SK-N-SH (cell line): ENCODE measurements at regions not wholly inside any gene's neighbourhood (a gene's known extent, or its start where the extent isn't known, plus 50 kb on each side); places are given as distances from the start of the nearest gene placed in this dataset.

Experiments
- CTCF ChIA-PET: fragments of 300-600, 350-600 bp; formaldehyde crosslinking; extraction: SDS; loops from one replicate; lab custom pipeline; 2021; lab: Yijun Ruan, JAX
- POLR2A ChIA-PET: fragments of 350-600 bp; sonication (Branson Sonifier 250); formaldehyde crosslinking; extraction: SDS; loops from one replicate; lab custom pipeline; 2020; ENCODE audit warnings: antibody characterized with exemption, inconsistent platforms; lab: Yijun Ruan, JAX
- DNase-seq: peaks from one replicate; pipeline ENCODE4 v3.0.0; 2012
- H2AFZ ChIP-seq: fragments of 200-600 bp; sonication (generic); 2 replicates; pipeline ENCODE4 v1.8.1; 2016; ENCODE audit warnings: antibody characterized with exemption, mild to moderate bottlenecking, low read depth
- H3F3A ChIP-seq: fragments of 200-600 bp; sonication (generic); replicated peaks from 2 replicates; pipeline ENCODE3; 2016; ENCODE audit warnings: antibody characterized with exemption, mild to moderate bottlenecking; ENCODE audit not compliant: insufficient read depth
- H3K27ac ChIP-seq, 2 experiments: fragments of 200-500 bp in 1 of 2; fragments of 200-600 bp in 1 of 2; sonication (Bioruptor generic) in 1 of 2; sonication (generic), shearing (Covaris generic) in 1 of 2; 2 replicates each; pipeline versions ENCODE4 v1.5.1 to v1.6.1; 2014 to 2016; ENCODE audit warnings: low read depth in 2 of 2, inconsistent platforms in 1 of 2, low read length in 1 of 2, mild to moderate bottlenecking in 1 of 2, mixed read lengths in 1 of 2
- H3K27me3 ChIP-seq: fragments of 200-600 bp; sonication (generic), shearing (Covaris generic); 2 replicates; pipeline ENCODE4 v1.6.1; 2016; ENCODE audit warnings: mixed run types; ENCODE audit not compliant: insufficient read depth
- H3K36me3 ChIP-seq, 2 experiments: fragments of 200-500 bp in 1 of 2; fragments of 200-600 bp in 1 of 2; sonication (Bioruptor generic) in 1 of 2; sonication (generic) in 1 of 2; replicated peaks in 1 of 2; 2 replicates each; pipeline versions ENCODE3 to v1.5.1; 2014 to 2016; ENCODE audit warnings: low read length in 1 of 2, mild to moderate bottlenecking in 1 of 2; ENCODE audit not compliant: insufficient read depth in 2 of 2, control insufficient read depth in 1 of 2
- H3K4me1 ChIP-seq, 2 experiments: fragments of 200-500 bp in 1 of 2; fragments of 200-600 bp in 1 of 2; sonication (Bioruptor generic) in 1 of 2; sonication (generic), shearing (Covaris generic) in 1 of 2; 2 replicates each; pipeline versions ENCODE4 v1.5.1 to v1.6.1; 2014 to 2016; ENCODE audit warnings: low read depth in 1 of 2, low read length in 1 of 2, mixed run types in 1 of 2; ENCODE audit not compliant: insufficient read depth in 2 of 2, control insufficient read depth in 1 of 2
- H3K4me2 ChIP-seq: fragments of 200-600 bp; sonication (generic), shearing (Covaris generic); 2 replicates; pipeline ENCODE4 v1.6.1; 2017; ENCODE audit warnings: mixed run types
- H3K4me3 ChIP-seq, 2 experiments: fragments of 200-500 bp in 1 of 2; fragments of 200-600 bp in 1 of 2; sonication (Bioruptor generic) in 1 of 2; sonication (generic), shearing (Covaris generic) in 1 of 2; 2 replicates each; pipeline versions ENCODE4 v1.5.1 to v1.8.1; 2014 to 2016; ENCODE audit warnings: low read depth in 2 of 2, inconsistent platforms in 1 of 2, low read length in 1 of 2, mild to moderate bottlenecking in 1 of 2, mixed read lengths in 1 of 2, moderate library complexity in 1 of 2
- H3K79me2 ChIP-seq: fragments of 200-600 bp; sonication (generic); 2 replicates; pipeline ENCODE4 v1.8.1; 2017; ENCODE audit warnings: mild to moderate bottlenecking; ENCODE audit not compliant: insufficient read depth
- H3K9ac ChIP-seq: fragments of 200-600 bp; sonication (generic); 2 replicates; pipeline ENCODE4 v1.6.1; 2017; ENCODE audit warnings: mixed run types
- H3K9me2 ChIP-seq: fragments of 200-600 bp; sonication (generic); 2 replicates; pipeline ENCODE4 v1.6.1; 2017; ENCODE audit warnings: mixed run types
- H3K9me3 ChIP-seq: fragments of 200-600 bp; sonication (generic); 2 replicates; pipeline ENCODE4 v1.6.1; 2017; ENCODE audit warnings: mixed run types, mild to moderate bottlenecking, moderate library complexity
- H4K20me1 ChIP-seq: fragments of 200-600 bp; sonication (generic); 2 replicates; pipeline ENCODE4 v1.6.1; 2017; ENCODE audit warnings: mild to moderate bottlenecking, mixed run types; ENCODE audit not compliant: insufficient read depth
- ELF1 ChIP-seq: IDR thresholded peaks from 2 replicates; pipeline ENCODE4 v1.4.0; 2012
- EP300 ChIP-seq, 2 experiments: IDR thresholded peaks; 2 replicates each; pipeline versions ENCODE4 v1.4.0 to v1.6.1; 2012; ENCODE audit warnings: borderline replicate concordance in 1 of 2, low read depth in 1 of 2, low read length in 1 of 2
- EZH2phosphoT487 ChIP-seq: fragments of 200-600 bp; sonication (generic); IDR thresholded peaks from 2 replicates; pipeline ENCODE4 v1.6.1; 2017; ENCODE audit warnings: low read depth, mixed run types, mild to moderate bottlenecking, antibody characterized with exemption, moderate library complexity, borderline replicate concordance
- FOXM1 ChIP-seq: IDR thresholded peaks from 2 replicates; pipeline ENCODE4 v1.4.0; 2012; ENCODE audit warnings: low read depth, mild to moderate bottlenecking
- GABPA ChIP-seq: IDR thresholded peaks from 2 replicates; pipeline ENCODE4 v1.4.0; 2012; ENCODE audit warnings: low read depth, mild to moderate bottlenecking
- MXI1 ChIP-seq: IDR thresholded peaks from 2 replicates; pipeline ENCODE4 v1.6.1; 2012; ENCODE audit warnings: mild to moderate bottlenecking, low read depth, low read length, improper control_type of control experiment
- NRF1 ChIP-seq: IDR thresholded peaks from 2 replicates; pipeline ENCODE4 v1.6.1; 2012; ENCODE audit warnings: low read depth, mild to moderate bottlenecking, low read length
- PBX3 ChIP-seq: IDR thresholded peaks from 2 replicates; pipeline ENCODE4; 2012
- POLR2AphosphoS5 ChIP-seq: IDR thresholded peaks from 2 replicates; pipeline ENCODE4 v1.6.1; 2012; ENCODE audit warnings: low read depth, low read length
- RCOR1 ChIP-seq: fragments of 150-350 bp; IDR thresholded peaks from 2 replicates; pipeline ENCODE4 v1.6.1; 2017; ENCODE audit warnings: antibody characterized with exemption, low read length
- RXRA ChIP-seq: IDR thresholded peaks from 2 replicates; pipeline ENCODE4 v1.4.0; 2012; ENCODE audit warnings: low read depth, mild to moderate bottlenecking, borderline replicate concordance
- SMC3 ChIP-seq: IDR thresholded peaks from 2 replicates; pipeline ENCODE4 v1.6.1; 2012; ENCODE audit warnings: low read depth, low read length, improper control_type of control experiment
- TCF12 ChIP-seq: IDR thresholded peaks from 2 replicates; pipeline ENCODE4 v1.4.0; 2012
- TEAD4 ChIP-seq: IDR thresholded peaks from 2 replicates; pipeline ENCODE4 v1.4.0; 2012; ENCODE audit warnings: mild to moderate bottlenecking, borderline replicate concordance; ENCODE audit not compliant: insufficient read depth
- YY1 ChIP-seq: IDR thresholded peaks from 2 replicates; pipeline ENCODE4 v1.4.0; 2012; ENCODE audit warnings: low read depth, mild to moderate bottlenecking
- WGBS: methylation state at CpG from one replicate; pipeline ENCODE4 v1.1.6; 2017; ENCODE audit warnings: low lambda C conversion rate; 5-methylcytosine and 5-hydroxymethylcytosine counted together
- TF ChIP-seq, protein P1 (sequence below): fragments of 150-350 bp; IDR thresholded peaks from 2 replicates; pipeline ENCODE4 v1.6.1; 2017; ENCODE audit warnings: antibody characterized with exemption, low read length, low read depth, borderline replicate concordance
- TF ChIP-seq, protein P2 (sequence below): IDR thresholded peaks from 2 replicates; pipeline ENCODE4 v1.4.0; 2012; ENCODE audit warnings: low read depth, borderline replicate concordance
- TF ChIP-seq, protein P3 (sequence below): IDR thresholded peaks from 2 replicates; pipeline ENCODE4 v1.6.1; 2012; ENCODE audit warnings: mild to moderate bottlenecking, low read depth, low read length, moderate library complexity
- TF ChIP-seq, protein P4 (sequence below): IDR thresholded peaks from 2 replicates; pipeline ENCODE4 v1.4.0; 2012; ENCODE audit warnings: low read depth
- TF ChIP-seq, protein P5 (sequence below): fragments of 200-600 bp; sonication (generic); IDR thresholded peaks from 2 replicates; pipeline ENCODE4 v1.6.1; 2017; ENCODE audit warnings: antibody characterized with exemption, mild to moderate bottlenecking, moderate library complexity

DNA sequence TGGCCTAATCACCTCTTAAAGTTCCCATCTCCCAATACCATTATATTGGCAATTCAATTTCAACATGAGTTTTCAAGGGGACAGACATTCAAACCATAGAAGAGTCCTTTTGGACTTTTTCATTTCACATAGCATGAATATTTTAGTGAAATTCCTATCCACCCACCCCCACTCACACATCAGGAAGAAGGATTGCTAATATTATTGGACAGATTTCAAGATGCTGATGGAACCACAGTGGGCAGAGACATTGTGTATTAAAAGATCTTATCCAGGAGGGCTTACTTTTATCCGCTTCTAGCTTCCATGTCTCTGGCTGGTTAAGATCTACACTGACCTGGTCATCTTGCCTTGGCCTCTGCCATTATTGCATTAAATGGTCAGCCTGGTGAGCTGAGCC, 297.4 kb upstream of the ACVR2A start:
- H3K9ac ChIP-seq, result no peak overlapping the region
- H4K20me1 ChIP-seq, result no peaks in the 10 kb centered on the region
- no peaks in the 10 kb centered on the region for H3K36me3 ChIP-seq
- ChIA-PET CTCF (no interaction called here), POLR2A (no interaction called here)
- H3K9me3 ChIP-seq, result no peaks in the 10 kb centered on the region
- no peak for DNase-seq
- H3K4me1 ChIP-seq, result no peaks in the 10 kb centered on the region
- no peaks in the 10 kb centered on the region for H3K27me3 ChIP-seq
- H3K4me3 ChIP-seq, result no peak overlapping the region
- no peak overlapping the region for H3K27ac ChIP-seq
- H2AFZ ChIP-seq, result no peak overlapping the region
- H3K4me2 ChIP-seq, result no peak overlapping the region
- no peaks in the 10 kb centered on the region for H3K79me2 ChIP-seq
- H3K9me2 ChIP-seq, result no peaks in the 10 kb centered on the region
- H3F3A ChIP-seq, result no peaks in the 10 kb centered on the region
- no peak for TF ChIP-seq MXI1
- TF ChIP-seq TEAD4, result no peak
- no peak for TF ChIP-seq POLR2AphosphoS5
- TF ChIP-seq, protein P1, sequence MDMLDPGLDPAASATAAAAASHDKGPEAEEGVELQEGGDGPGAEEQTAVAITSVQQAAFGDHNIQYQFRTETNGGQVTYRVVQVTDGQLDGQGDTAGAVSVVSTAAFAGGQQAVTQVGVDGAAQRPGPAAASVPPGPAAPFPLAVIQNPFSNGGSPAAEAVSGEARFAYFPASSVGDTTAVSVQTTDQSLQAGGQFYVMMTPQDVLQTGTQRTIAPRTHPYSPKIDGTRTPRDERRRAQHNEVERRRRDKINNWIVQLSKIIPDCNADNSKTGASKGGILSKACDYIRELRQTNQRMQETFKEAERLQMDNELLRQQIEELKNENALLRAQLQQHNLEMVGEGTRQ, result no peak
- TF ChIP-seq, protein P2, sequence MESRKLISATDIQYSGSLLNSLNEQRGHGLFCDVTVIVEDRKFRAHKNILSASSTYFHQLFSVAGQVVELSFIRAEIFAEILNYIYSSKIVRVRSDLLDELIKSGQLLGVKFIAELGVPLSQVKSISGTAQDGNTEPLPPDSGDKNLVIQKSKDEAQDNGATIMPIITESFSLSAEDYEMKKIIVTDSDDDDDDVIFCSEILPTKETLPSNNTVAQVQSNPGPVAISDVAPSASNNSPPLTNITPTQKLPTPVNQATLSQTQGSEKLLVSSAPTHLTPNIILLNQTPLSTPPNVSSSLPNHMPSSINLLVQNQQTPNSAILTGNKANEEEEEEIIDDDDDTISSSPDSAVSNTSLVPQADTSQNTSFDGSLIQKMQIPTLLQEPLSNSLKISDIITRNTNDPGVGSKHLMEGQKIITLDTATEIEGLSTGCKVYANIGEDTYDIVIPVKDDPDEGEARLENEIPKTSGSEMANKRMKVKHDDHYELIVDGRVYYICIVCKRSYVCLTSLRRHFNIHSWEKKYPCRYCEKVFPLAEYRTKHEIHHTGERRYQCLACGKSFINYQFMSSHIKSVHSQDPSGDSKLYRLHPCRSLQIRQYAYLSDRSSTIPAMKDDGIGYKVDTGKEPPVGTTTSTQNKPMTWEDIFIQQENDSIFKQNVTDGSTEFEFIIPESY, result no peak
- no peak for TF ChIP-seq RCOR1
- TF ChIP-seq EP300 (IDR thresholded peaks at IDR 0.05; ENCODE audit: borderline replicate concordance in 1 of 2, low read depth in 1 of 2, low read length in 1 of 2), result no peak
- TF ChIP-seq, protein P3, sequence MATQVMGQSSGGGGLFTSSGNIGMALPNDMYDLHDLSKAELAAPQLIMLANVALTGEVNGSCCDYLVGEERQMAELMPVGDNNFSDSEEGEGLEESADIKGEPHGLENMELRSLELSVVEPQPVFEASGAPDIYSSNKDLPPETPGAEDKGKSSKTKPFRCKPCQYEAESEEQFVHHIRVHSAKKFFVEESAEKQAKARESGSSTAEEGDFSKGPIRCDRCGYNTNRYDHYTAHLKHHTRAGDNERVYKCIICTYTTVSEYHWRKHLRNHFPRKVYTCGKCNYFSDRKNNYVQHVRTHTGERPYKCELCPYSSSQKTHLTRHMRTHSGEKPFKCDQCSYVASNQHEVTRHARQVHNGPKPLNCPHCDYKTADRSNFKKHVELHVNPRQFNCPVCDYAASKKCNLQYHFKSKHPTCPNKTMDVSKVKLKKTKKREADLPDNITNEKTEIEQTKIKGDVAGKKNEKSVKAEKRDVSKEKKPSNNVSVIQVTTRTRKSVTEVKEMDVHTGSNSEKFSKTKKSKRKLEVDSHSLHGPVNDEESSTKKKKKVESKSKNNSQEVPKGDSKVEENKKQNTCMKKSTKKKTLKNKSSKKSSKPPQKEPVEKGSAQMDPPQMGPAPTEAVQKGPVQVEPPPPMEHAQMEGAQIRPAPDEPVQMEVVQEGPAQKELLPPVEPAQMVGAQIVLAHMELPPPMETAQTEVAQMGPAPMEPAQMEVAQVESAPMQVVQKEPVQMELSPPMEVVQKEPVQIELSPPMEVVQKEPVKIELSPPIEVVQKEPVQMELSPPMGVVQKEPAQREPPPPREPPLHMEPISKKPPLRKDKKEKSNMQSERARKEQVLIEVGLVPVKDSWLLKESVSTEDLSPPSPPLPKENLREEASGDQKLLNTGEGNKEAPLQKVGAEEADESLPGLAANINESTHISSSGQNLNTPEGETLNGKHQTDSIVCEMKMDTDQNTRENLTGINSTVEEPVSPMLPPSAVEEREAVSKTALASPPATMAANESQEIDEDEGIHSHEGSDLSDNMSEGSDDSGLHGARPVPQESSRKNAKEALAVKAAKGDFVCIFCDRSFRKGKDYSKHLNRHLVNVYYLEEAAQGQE, result no peak
- TF ChIP-seq EZH2phosphoT487, result no peak
- TF ChIP-seq, protein P4, sequence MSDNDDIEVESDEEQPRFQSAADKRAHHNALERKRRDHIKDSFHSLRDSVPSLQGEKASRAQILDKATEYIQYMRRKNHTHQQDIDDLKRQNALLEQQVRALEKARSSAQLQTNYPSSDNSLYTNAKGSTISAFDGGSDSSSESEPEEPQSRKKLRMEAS, result no peak
- TF ChIP-seq NRF1, result no peak
- no peak for TF ChIP-seq FOXM1
- TF ChIP-seq, protein P5, sequence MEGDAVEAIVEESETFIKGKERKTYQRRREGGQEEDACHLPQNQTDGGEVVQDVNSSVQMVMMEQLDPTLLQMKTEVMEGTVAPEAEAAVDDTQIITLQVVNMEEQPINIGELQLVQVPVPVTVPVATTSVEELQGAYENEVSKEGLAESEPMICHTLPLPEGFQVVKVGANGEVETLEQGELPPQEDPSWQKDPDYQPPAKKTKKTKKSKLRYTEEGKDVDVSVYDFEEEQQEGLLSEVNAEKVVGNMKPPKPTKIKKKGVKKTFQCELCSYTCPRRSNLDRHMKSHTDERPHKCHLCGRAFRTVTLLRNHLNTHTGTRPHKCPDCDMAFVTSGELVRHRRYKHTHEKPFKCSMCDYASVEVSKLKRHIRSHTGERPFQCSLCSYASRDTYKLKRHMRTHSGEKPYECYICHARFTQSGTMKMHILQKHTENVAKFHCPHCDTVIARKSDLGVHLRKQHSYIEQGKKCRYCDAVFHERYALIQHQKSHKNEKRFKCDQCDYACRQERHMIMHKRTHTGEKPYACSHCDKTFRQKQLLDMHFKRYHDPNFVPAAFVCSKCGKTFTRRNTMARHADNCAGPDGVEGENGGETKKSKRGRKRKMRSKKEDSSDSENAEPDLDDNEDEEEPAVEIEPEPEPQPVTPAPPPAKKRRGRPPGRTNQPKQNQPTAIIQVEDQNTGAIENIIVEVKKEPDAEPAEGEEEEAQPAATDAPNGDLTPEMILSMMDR, result no peak
- TF ChIP-seq GABPA, result no peak
- no peak for TF ChIP-seq YY1
- no peak for TF ChIP-seq ELF1
- no peak for TF ChIP-seq PBX3
- TF ChIP-seq RXRA, result no peak
- TF ChIP-seq TCF12, result no peak
- TF ChIP-seq SMC3, result no peak
- 7% methylated on average over 1 of the region's 1 CpG for WGBS
